K562 (cell line): ENCODE measurements at regions not wholly inside any gene's neighbourhood (a gene's known extent, or its start where the extent isn't known, plus 50 kb on each side); places are given as distances from the start of the nearest gene placed in this dataset.

ENCODE experiments used
- ATAC-seq: fragments of 200-7000 bp; cut with Tn5 transposase; 3 replicates; pipeline ENCODE4 v1.9.1; 2020; ENCODE audit warnings: moderate library complexity
- BruUV-seq: library from RNA; stranded (reverse); fragments of 400-500 nt; replicated peaks from 2 replicates; lab custom pipeline; 2021; lab: Mats Ljungman, UMichigan
- CTCF ChIA-PET: fragments of 300-600 bp; formaldehyde crosslinking; extraction: SDS; loops from one replicate; lab custom pipeline; 2021; ENCODE audit warnings: low intra/inter-chr PET ratio; lab: Yijun Ruan, JAX
- POLR2A ChIA-PET: fragments of 300-600, 350-650 bp; sonication (Branson Sonifier 250); formaldehyde crosslinking; extraction: SDS; loops from one replicate; lab custom pipeline; 2021; ENCODE audit warnings: antibody characterized with exemption, inconsistent platforms; lab: Yijun Ruan, JAX
- DNase-seq, 4 experiments: peaks; one replicate each; pipeline versions ENCODE4 v3.0.0 to v3.0.0-alpha.2; 2011 to 2018; ENCODE audit warnings: low spot score in 3 of 4, mixed read lengths in 3 of 4; ENCODE audit errors: extremely low read depth in 1 of 4
- FAIRE-seq: peaks from 2 replicates; lab custom pipeline; 2011; peaks lifted over from hg19 to GRCh38; lab: Jason Lieb, UNC
- H2AFZ ChIP-seq: 2 replicates; pipeline ENCODE4 v1.6.0; 2011; ENCODE audit warnings: low read depth, low read length, control low read depth, inconsistent platforms
- H3K27ac ChIP-seq: fragments of 200-600 bp; 3 replicates; pipeline ENCODE4 v1.8.0; 2011; ENCODE audit warnings: low read depth, mild to moderate bottlenecking, control low read depth, inconsistent platforms, low read length, moderate library complexity, mixed read lengths; ENCODE audit errors: extremely low read depth
- H3K27me3 ChIP-seq, 2 experiments: fragments of 300-600 bp in 1 of 2; 2 replicates in 1 of 2; 3 replicates in 1 of 2; pipeline versions ENCODE4 v1.6.0 to v1.8.0; 2011; ENCODE audit warnings: inconsistent platforms in 2 of 2, low read length in 2 of 2, mild to moderate bottlenecking in 1 of 2, mixed read lengths in 1 of 2, moderate library complexity in 1 of 2; ENCODE audit not compliant: control insufficient read depth in 2 of 2, insufficient read depth in 2 of 2
- H3K36me3 ChIP-seq: fragments of 300-600 bp; 3 replicates; pipeline ENCODE4 v1.8.0; 2011; ENCODE audit warnings: mild to moderate bottlenecking, low read length, inconsistent platforms; ENCODE audit not compliant: control insufficient read depth, insufficient read depth
- H3K4me1 ChIP-seq, 2 experiments: fragments of 200-600 bp in 1 of 2; replicated peaks in 1 of 2; 2 replicates in 1 of 2; 3 replicates in 1 of 2; pipeline versions ENCODE4 v1.5.1 to v1.8.0; 2011; ENCODE audit warnings: inconsistent platforms in 2 of 2, low read length in 2 of 2, mild to moderate bottlenecking in 1 of 2, mixed read lengths in 1 of 2, moderate library complexity in 1 of 2; ENCODE audit not compliant: control insufficient read depth in 2 of 2, insufficient read depth in 2 of 2
- H3K4me2 ChIP-seq: 2 replicates; pipeline ENCODE4 v1.6.1; 2011; ENCODE audit warnings: low read length, control low read depth, inconsistent platforms, mixed read lengths; ENCODE audit not compliant: insufficient read depth
- H3K4me3 ChIP-seq: fragments of 200-600 bp; sonication (generic), shearing (Covaris generic); 2 replicates; pipeline ENCODE4 v1.5.1; 2016; ENCODE audit warnings: control low read depth, inconsistent platforms
- H3K79me2 ChIP-seq: fragments of 200-600 bp; 3 replicates; pipeline ENCODE4 v1.8.0; 2011; ENCODE audit warnings: low read length, inconsistent platforms; ENCODE audit not compliant: control insufficient read depth, insufficient read depth
- H3K9ac ChIP-seq, 2 experiments: 2 replicates each; pipeline versions ENCODE4 v1.6.0 to v1.6.1; 2011; ENCODE audit warnings: low read depth in 2 of 2, low read length in 2 of 2, control low read depth in 1 of 2, inconsistent platforms in 1 of 2, mild to moderate bottlenecking in 1 of 2, mixed read lengths in 1 of 2; ENCODE audit not compliant: insufficient read depth in 1 of 2
- H3K9me1 ChIP-seq: one replicate; pipeline ENCODE4 v1.6.0; 2011; ENCODE audit warnings: inconsistent platforms, mild to moderate bottlenecking, low read length, moderate library complexity; ENCODE audit not compliant: control insufficient read depth, insufficient read depth
- H3K9me3 ChIP-seq: replicated peaks from 2 replicates; pipeline ENCODE4 v1.5.1; 2011; ENCODE audit warnings: low read depth, low read length, inconsistent platforms; ENCODE audit not compliant: control insufficient read depth, insufficient read depth
- H4K20me1 ChIP-seq: replicated peaks from 2 replicates; pipeline ENCODE4 v1.6.1; 2011; ENCODE audit warnings: low read length, inconsistent platforms, mixed read lengths; ENCODE audit not compliant: control insufficient read depth, insufficient read depth
- ARNT ChIP-seq, 2 experiments: fragments of 450-650 bp; IDR thresholded peaks; 2 replicates each; pipeline ENCODE4 v1.6.1; 2016; ENCODE audit warnings: mild to moderate bottlenecking in 1 of 2
- ATF3 ChIP-seq, 2 experiments: fragments of 450-650 bp in 1 of 2; sonication (generic) in 1 of 2; formaldehyde crosslinking in 1 of 2; IDR thresholded peaks in 1 of 2; conservative IDR thresholded peaks in 1 of 2; 2 replicates each; pipeline versions ENCODE4 v1.6.1 to v1.8.1; 2016 to 2023; ENCODE audit warnings: mild to moderate bottlenecking in 2 of 2, moderate library complexity in 2 of 2, inconsistent platforms in 1 of 2, missing genetic modification reagents in 1 of 2
- DPF2 ChIP-seq: fragments of 450-650 bp; IDR thresholded peaks from 2 replicates; pipeline ENCODE4 v1.6.1; 2016
- E2F6 ChIP-seq, 2 experiments: IDR thresholded peaks; 2 replicates each; pipeline ENCODE4 v1.6.1; 2011; ENCODE audit warnings: borderline replicate concordance in 1 of 2, control low read depth in 1 of 2, low read depth in 1 of 2, low read length in 1 of 2, mild to moderate bottlenecking in 1 of 2, mixed read lengths in 1 of 2, moderate library complexity in 1 of 2; ENCODE audit not compliant: insufficient read depth in 1 of 2, insufficient read length in 1 of 2, poor library complexity in 1 of 2, severe bottlenecking in 1 of 2; ENCODE audit errors: extremely low read depth in 1 of 2
- HDGF ChIP-seq: fragments of 450-650 bp; IDR thresholded peaks from 2 replicates; pipeline ENCODE4 v1.6.1; 2016
- LARP7 ChIP-seq: fragments of 450-650 bp; IDR thresholded peaks from 2 replicates; pipeline ENCODE4 v1.6.1; 2016
- MAFG ChIP-seq: fragments of 450-650 bp; conservative IDR thresholded peaks from 2 replicates; pipeline ENCODE4 v1.6.1; 2016; ENCODE audit warnings: missing genetic modification characterization, missing compliant biosample characterization
- NFXL1 ChIP-seq: fragments of 450-650 bp; formaldehyde crosslinking; IDR thresholded peaks from 2 replicates; pipeline ENCODE4 v1.4.0; 2021; ENCODE audit warnings: mild to moderate bottlenecking
- NR4A1 ChIP-seq, 2 experiments: fragments of 250-450 bp in 1 of 2; fragments of 450-650 bp in 1 of 2; sonication (Bioruptor Pico) in 1 of 2; IDR thresholded peaks; 2 replicates each; pipeline versions ENCODE4 v1.4.0 to v1.6.1; 2016 to 2020; ENCODE audit warnings: mild to moderate bottlenecking in 2 of 2, missing compliant biosample characterization in 1 of 2, missing genetic modification characterization in 1 of 2, moderate library complexity in 1 of 2
- PHF20 ChIP-seq: fragments of 450-650 bp; IDR thresholded peaks from 2 replicates; pipeline ENCODE4 v1.6.1; 2018; ENCODE audit not compliant: partially characterized antibody
- SREBF2 ChIP-seq: sonication (generic); formaldehyde crosslinking; IDR thresholded peaks from 2 replicates; pipeline ENCODE4 v1.4.0; 2020; ENCODE audit warnings: mild to moderate bottlenecking, missing genetic modification reagents
- ZNF140 ChIP-seq: fragments of 250-450 bp; sonication (Bioruptor Pico); IDR thresholded peaks from 2 replicates; pipeline ENCODE4 v1.8.0; 2021; ENCODE audit warnings: moderate library complexity, mild to moderate bottlenecking, inconsistent platforms
- ZNF274 ChIP-seq: IDR thresholded peaks from 2 replicates; pipeline ENCODE4 v1.6.1; 2011; ENCODE audit warnings: low read depth, mild to moderate bottlenecking, low read length, moderate library complexity, borderline replicate concordance
- WGBS: fragments of 100-300 bp; shearing (Covaris generic); methylation state at CpG from one replicate; pipeline ENCODE4 v1.1.6; 2016; ENCODE audit warnings: low coverage, mixed read lengths; ENCODE audit not compliant: insufficient coverage; ENCODE audit errors: missing lambda C conversion rate; 5-methylcytosine and 5-hydroxymethylcytosine counted together
- in situ Hi-C: fragments of 300-500 bp; cut with MboI; formaldehyde crosslinking; loops from 4 replicates; pipeline ENCODE4 v1.15.0; 2018; ENCODE audit warnings: inconsistent platforms, mixed read lengths
- intact Hi-C: fragments of 100-400 bp; cut with micrococcal nuclease; formaldehyde crosslinking; loops from 2 replicates; pipeline ENCODE4 v1.14.2; 2022

- FAIRE-seq (no peak), DNase-seq (no peak)
- no peaks in the 10 kb centered on the region for H3K9me3 ChIP-seq
- TF ChIP-seq NFXL1 (CRISPR knock-in tag) (no peak), NR4A1 (CRISPR knock-in tag; IDR thresholded peaks at IDR 0.05) (no peak), NR4A1 (tag; IDR thresholded peaks at IDR 0.05) (no peak), SREBF2 (CRISPR knock-in tag) (no peak), MAFG (no peak), E2F6 (IDR thresholded peaks at IDR 0.05; ENCODE audit: borderline replicate concordance in 1 of 2, extremely low read depth in 1 of 2, insufficient read depth in 1 of 2, insufficient read length in 1 of 2, low read depth in 1 of 2, low read length in 1 of 2, poor library complexity in 1 of 2, severe bottlenecking in 1 of 2) (no peak), ATF3 (IDR thresholded peaks at IDR 0.05) (no peak), ATF3 (CRISPR knock-in tag; conservative IDR thresholded peaks at IDR 0.05) (no peak), HDGF (no peak), ZNF274 (no peak), ZNF140 (CRISPR knock-in tag) (no peak), LARP7 (no peak), DPF2 (no peak), PHF20 (no peak), ARNT (IDR thresholded peaks at IDR 0.05) (no peak)
- TF ChIP-seq, all 486 proteins: peak for 0
- Histone ChIP-seq H3K4me1 (no peaks in the 10 kb centered on the region), H3K79me2 (no peaks in the 10 kb centered on the region), H3K4me2 (no peak overlapping the region), H3K27ac (no peak overlapping the region), H3K9ac (no peak overlapping the region), H3K9me1 (no peaks in the 10 kb centered on the region), H2AFZ (no peak overlapping the region), H3K27me3 (peaks cover 0 to 3% of the 10 kb centered on the region in 2 experiments; a peak in 3 of 5 replicates), H4K20me1 (no peaks in the 10 kb centered on the region), H3K36me3 (no peaks in the 10 kb centered on the region), H3K4me3 (no peak overlapping the region)
- in situ Hi-C loops = no loop called here
- 0% methylated on average over 2 of the region's 2 CpGs for WGBS
- POLR2A ChIA-PET = no interaction called here
- ATAC-seq = no peak
- CTCF ChIA-PET = no interaction called here
- BruUV-seq = no TSS peak
- intact Hi-C loops = no loop called here
These were observed 66.8 kb upstream of the USP47 start for GRCh38 chr11:11774928-11775327.
